ENCODE measurements at regions not wholly inside any gene's neighbourhood (a gene's known extent, or its start where the extent isn't known, plus 50 kb on each side); places are given as distances from the start of the nearest gene placed in this dataset.
A peak's percentile ranks its signal among the peaks of the same experiment; 100 is the strongest.

DNA sequence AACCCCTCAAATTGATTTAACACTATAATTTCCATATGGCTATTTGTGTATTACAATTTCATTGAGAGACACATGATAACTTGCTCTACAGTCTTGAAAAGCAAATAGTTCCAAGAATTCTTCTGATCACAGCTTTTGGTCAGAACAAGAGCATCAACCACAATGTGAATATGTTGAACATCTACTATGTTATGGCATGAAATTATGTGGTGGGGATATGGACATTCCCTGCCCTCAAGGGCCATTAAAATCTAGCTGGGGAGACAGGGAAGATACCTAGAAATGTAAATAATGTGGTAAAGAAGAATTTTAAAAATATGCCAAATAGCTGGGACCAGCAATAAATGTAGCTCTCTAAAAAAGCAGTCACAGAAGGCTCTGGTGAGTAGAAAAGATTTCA lies 262.2 kb downstream of the FZD1 start:
- DNase-seq (ENCODE audit: low spot score): no peak

- no peak for DNase-seq (ENCODE audit: low spot score)
Measured at GRCh38 chr7:91527460-91527859, 263.2 kb downstream of the FZD1 start.

GRCh38 chr7:91533996-91534395 lies 269.8 kb downstream of the FZD1 start:
- DNase-seq (ENCODE audit: low spot score): no peak

GRCh38 chr7:91537260-91538152 lies 273.3 kb downstream of the FZD1 start:
- DNase-seq (ENCODE audit: low spot score): no peak

DNA sequence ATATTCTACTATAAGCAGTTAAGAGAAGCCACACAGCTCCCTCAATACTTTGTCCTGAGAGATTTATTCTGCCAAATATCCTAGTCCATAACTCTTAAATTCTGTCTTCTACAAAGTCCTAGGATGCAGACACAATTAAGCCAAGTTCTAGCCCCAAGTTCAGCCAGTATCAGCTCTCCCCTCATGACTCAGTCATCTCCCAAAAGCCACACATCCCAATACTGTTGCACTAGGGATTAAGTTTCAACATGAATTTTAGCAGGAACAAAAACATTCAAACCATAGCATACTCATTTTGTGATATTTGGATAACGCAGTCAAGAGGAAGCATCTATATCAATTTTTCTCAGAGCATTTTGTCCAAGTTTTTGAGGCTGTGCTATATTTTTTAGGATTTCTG lies 277.4 kb downstream of the FZD1 start:
- DNase-seq (ENCODE audit: low spot score): no peak

GRCh38 chr7:91543646-91544045 lies 279.4 kb downstream of the FZD1 start:
- no peak for DNase-seq (ENCODE audit: low spot score)

DNA sequence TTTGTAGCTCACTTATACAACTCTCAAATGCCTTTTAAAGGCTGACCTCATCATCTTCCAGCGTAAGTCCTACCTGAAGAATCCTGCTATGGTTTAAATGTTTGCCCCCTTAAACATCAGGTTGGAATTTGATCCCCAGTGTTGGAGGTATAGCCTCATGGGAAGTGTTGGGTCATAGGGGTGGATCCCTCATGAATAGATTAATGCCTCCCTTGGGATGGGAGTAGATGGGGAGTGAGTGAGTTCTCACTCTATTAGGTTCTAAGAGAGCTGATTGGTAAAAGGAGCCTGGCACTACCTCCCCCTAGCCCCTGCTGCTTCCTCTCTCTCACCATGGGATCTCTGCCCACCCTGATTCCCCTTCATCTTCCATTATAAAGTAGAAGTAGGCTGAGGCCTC lies 285.6 kb downstream of the FZD1 start:
- no peak for DNase-seq (ENCODE audit: low spot score)

DNA sequence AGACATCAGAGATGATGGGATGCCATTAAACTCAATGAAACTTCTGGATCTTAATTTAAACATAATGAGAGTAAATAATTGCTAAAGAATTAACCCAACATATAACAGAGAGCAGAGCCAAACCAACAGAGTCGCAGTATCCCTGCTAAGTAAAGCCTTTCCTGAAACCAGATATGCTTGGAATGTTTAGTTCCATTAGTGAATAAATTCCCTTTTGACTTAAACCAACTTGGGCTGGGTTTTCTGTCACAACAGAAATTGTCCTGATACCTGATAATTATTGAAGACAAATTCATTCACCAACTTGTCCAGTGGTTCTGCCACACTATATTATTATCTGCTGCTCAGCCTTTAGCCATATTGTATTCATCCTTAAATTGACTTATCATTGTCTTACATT lies 286.7 kb downstream of the FZD1 start:
- no peak for DNase-seq (ENCODE audit: low spot score)

DNA sequence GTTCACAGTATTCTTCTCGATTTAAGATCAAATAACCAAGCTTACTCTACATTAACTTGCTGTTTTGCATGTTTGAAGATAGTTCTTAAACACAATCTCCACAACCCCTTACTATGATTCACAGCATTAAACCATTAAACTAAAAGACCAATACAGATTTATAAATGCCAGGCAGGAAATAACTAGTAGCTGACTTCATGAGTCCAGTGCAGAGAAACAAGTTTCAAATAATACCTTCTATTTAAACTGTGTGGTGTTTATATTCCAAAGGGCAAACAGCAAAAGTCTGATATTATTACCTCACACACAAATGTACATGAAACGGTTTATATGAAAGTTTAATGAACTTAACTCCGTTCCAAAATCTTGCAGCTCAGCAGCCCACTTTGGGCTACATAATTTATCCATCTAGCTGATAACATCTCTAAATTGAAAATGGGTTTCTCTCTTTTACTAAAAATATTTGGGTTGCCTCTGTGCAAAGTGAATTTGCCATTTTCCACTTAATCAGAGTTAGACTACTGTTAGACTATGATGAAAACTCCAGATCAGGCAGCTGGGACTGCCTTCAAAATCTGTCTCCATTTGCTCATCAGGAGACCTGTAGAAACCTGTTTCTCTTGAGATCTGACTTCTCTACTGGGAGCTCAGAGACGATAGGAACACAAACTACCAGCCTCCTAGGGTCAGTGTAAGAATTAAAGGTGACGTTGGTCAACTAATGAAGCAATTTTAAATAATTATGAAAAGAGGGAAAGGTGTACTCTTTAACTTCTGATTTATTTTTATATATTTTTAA lies 287.3 kb downstream of the FZD1 start:
- DNase-seq (ENCODE audit: low spot score): peak; percentile 33

DNA sequence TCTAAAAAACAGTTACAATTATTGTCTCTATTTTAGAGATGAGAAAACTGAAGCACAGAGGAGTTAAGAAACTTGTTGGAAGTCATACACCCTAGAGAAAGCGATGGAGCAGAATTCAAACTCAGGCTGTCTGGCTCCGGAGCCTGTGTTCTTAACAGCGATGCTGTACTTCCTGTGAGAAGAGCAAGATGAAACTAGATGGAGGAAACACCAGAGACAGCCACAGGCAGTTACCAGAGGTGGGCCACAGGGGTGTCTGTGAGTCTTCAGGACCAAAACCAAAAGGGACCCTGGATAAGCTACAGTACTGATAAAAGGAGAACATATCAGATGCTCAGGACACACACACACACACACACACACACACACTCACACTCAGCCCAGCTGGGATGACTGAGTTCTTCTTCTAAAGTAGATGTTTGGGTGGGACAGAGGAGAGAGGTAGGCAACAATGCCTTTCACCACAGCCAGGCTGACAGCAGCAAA lies 289.2 kb downstream of the FZD1 start:
- DNase-seq (ENCODE audit: low spot score): no peak

- peak; percentile 17 for DNase-seq (ENCODE audit: low spot score)
Measured at GRCh38 chr7:91554883-91555282, 290.6 kb downstream of the FZD1 start.

GRCh38 chr7:91556239-91556638 lies 292.0 kb downstream of the FZD1 start:
- no peak for DNase-seq (ENCODE audit: low spot score)

- DNase-seq (ENCODE audit: low spot score): no peak
Measured at GRCh38 chr7:91556956-91557650, 292.9 kb downstream of the FZD1 start.

GRCh38 chr7:91557789-91558404 lies 293.7 kb downstream of the FZD1 start:
- peak; percentile 80 for DNase-seq (ENCODE audit: low spot score)

GRCh38 chr7:91559947-91560346 lies 295.7 kb downstream of the FZD1 start:
- no peak for DNase-seq (ENCODE audit: low spot score)

- no peak for DNase-seq (ENCODE audit: low spot score)
Measured at GRCh38 chr7:91564101-91564500, 299.9 kb downstream of the FZD1 start.

DNA sequence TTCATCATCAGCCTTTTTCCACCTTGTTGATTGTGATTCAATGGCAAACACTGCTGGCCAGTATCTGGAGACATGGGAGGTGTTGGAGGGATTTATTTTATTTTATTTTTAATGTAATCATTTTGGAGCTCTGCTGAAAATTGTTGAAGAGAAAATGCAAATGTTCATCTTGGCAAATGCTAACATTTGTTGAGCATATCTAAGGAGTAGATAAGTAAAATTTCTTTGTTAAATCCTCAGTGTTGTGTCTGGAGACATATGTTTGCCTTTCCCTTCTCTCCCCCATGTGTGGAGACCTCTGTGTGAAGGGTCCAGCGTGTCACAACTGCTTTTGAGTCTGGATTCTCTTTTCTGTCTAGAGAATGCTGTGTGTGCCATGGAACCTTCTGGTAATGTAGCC lies 300.3 kb downstream of the FZD1 start:
- no peak for DNase-seq (ENCODE audit: low spot score)

- DNase-seq (ENCODE audit: low spot score): no peak
Measured at GRCh38 chr7:91565499-91566401, 301.5 kb downstream of the FZD1 start.

DNA sequence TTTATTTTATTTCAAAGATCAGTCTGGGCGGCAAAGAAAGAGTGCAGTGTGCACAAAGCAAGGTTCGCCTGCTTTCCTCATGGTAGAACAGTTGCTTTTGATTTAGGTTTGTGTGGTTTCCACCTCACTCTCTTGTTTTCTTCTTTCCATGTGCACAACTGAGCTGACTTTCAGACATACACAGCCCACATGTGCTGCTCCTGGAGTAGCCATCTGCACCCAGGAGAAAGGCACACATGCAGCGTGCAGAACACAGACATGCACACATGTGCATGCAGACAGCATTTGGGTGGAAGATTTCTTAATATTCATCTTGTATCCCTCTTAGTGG lies 302.1 kb downstream of the FZD1 start:
- no peak for DNase-seq (ENCODE audit: low spot score)

DNA sequence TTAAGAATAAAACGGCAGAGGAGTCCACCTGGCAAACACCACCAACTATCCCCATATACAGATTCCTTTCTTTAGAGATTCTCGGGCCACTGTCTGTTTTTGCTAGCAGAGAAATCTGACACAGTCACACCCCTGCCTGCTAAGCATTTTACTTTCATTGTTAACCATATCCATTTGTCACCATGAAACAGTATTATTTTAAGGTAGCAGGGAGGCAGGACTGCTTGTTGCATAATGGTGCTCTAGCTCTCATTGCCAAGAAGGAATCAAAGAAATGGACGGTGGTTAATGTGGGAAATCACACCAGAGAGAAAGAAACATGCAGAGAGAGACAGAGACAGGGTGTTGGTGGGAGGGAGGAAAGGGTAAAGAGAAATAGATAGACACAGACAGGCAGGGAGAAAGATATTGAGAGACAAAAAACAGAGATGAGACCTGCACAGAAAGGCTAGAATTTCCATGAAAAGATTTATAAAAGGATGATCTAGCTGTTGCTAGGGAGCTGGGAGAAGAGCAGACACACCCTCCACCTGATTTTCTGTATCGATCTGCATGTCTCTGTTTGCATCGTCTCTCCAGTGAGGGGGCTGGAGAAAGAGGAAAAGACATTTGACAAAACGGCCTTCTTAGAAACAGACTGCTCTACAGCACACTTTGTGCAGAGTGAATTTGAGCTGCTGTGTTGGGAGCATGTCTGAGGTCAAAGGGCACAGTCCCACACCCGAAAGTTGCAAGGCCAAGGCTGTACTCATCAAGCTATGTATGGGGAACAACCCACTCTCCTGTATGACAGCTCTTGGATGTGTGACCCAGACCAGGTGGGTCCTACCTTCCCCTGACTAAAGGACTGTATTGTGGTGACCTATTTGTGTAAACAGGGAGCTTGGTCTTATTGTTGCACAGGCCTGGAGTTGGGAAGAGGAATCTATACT lies 303.1 kb downstream of the FZD1 start:
- no peak for DNase-seq (ENCODE audit: low spot score)

All from kidney capillary endothelial cell (primary cell).